ENCODE measurements at regions not wholly inside any gene's neighbourhood (a gene's known extent, or its start where the extent isn't known, plus 50 kb on each side); places are given as distances from the start of the nearest gene placed in this dataset.

DNA sequence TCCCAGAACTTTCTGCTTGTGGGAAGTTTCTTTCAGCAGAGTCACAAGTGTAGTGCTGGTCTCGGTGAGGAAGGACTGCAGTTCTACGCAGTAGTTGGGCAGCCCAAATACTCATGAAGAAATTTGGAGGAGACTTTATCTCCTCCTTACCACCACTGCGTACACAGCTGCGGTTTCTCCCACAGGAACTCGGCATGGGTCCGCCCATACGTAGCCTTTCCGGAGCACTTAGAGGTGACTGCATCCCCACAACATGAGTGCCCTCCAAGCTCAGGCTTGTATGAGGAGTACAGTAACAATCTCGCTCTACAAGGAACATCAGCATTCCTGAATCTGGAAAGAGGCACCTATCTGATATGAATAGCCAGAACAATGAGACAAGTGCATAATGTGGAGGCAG, 549.2 kb upstream of the SEMA3D start:
- Histone ChIP-seq H3K9me3 (ENCODE audit: control insufficient read depth in 1 of 2, insufficient read depth in 1 of 2, low read depth in 1 of 2, low read length in 2 of 2) (no peaks in the 10 kb centered on the region), H3K4me1 (ENCODE audit: control insufficient read depth in 1 of 2, insufficient read depth in 2 of 2, low read length in 2 of 2) (no peaks in the 10 kb centered on the region), H3K79me2 (ENCODE audit: insufficient read depth, low read length) (no peaks in the 10 kb centered on the region), H3K9me2 (ENCODE audit: insufficient read depth) (no peaks in the 10 kb centered on the region), H2AFZ (ENCODE audit: low read depth, low read length, poor library complexity, severe bottlenecking) (no peak overlapping the region), H3K36me3 (ENCODE audit: control insufficient read depth in 1 of 2, insufficient read depth in 2 of 2, low read length in 2 of 2) (no peaks in the 10 kb centered on the region), H3K27me3 (ENCODE audit: insufficient read depth, low read length) (no peaks in the 10 kb centered on the region), H3K9ac (ENCODE audit: low read length) (no peak overlapping the region), H3K27ac (ENCODE audit: low read depth, low read length) (no peak overlapping the region), H3K4me2 (ENCODE audit: low read length) (no peak overlapping the region), H3K4me3 (replicated peaks in 1 of 2; ENCODE audit: low read depth in 1 of 2, low read length in 2 of 2) (no peak overlapping the region), H4K20me1 (ENCODE audit: insufficient read depth) (no peaks in the 10 kb centered on the region)
- intact Hi-C loops (cut with micrococcal nuclease): no loop called here
- POLR2A ChIA-PET: no interaction called here
- DNase-seq (ENCODE audit: low read depth, low spot score) (no peak), ATAC-seq (no peak)
- no peak for TF ChIP-seq EGR1 (IDR thresholded peaks at IDR 0.05; ENCODE audit: low read depth)
- TF ChIP-seq, protein P1, sequence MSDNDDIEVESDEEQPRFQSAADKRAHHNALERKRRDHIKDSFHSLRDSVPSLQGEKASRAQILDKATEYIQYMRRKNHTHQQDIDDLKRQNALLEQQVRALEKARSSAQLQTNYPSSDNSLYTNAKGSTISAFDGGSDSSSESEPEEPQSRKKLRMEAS (IDR thresholded peaks at IDR 0.05): no peak
- no peak for TF ChIP-seq SIN3A (IDR thresholded peaks at IDR 0.05; ENCODE audit: low read depth)
- no peak for TF ChIP-seq CEBPB (IDR thresholded peaks at IDR 0.05; ENCODE audit: low read depth)
- no peak for TF ChIP-seq EZH2phosphoT487 (IDR thresholded peaks at IDR 0.05; ENCODE audit: borderline replicate concordance)
- TF ChIP-seq, protein P2, sequence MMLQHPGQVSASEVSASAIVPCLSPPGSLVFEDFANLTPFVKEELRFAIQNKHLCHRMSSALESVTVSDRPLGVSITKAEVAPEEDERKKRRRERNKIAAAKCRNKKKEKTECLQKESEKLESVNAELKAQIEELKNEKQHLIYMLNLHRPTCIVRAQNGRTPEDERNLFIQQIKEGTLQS (IDR thresholded peaks at IDR 0.05): no peak
- no peak for TF ChIP-seq ZFX (IDR thresholded peaks at IDR 0.05)
- TF ChIP-seq, protein P3, sequence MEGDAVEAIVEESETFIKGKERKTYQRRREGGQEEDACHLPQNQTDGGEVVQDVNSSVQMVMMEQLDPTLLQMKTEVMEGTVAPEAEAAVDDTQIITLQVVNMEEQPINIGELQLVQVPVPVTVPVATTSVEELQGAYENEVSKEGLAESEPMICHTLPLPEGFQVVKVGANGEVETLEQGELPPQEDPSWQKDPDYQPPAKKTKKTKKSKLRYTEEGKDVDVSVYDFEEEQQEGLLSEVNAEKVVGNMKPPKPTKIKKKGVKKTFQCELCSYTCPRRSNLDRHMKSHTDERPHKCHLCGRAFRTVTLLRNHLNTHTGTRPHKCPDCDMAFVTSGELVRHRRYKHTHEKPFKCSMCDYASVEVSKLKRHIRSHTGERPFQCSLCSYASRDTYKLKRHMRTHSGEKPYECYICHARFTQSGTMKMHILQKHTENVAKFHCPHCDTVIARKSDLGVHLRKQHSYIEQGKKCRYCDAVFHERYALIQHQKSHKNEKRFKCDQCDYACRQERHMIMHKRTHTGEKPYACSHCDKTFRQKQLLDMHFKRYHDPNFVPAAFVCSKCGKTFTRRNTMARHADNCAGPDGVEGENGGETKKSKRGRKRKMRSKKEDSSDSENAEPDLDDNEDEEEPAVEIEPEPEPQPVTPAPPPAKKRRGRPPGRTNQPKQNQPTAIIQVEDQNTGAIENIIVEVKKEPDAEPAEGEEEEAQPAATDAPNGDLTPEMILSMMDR (IDR thresholded peaks at IDR 0.05 in 2 of 3, conservative IDR thresholded peaks at IDR 0.05 in 1 of 3; ENCODE audit: borderline replicate concordance in 1 of 3, insufficient read depth in 1 of 3, low read depth in 2 of 3, low read length in 2 of 3): no peak
- no peak for TF ChIP-seq FOSL1 (IDR thresholded peaks at IDR 0.05; ENCODE audit: low read depth)
- TF ChIP-seq JUND (IDR thresholded peaks at IDR 0.05): no peak
- no peak for TF ChIP-seq SRF (IDR thresholded peaks at IDR 0.05; ENCODE audit: low read depth)
- TF ChIP-seq YY1 (IDR thresholded peaks at IDR 0.05; ENCODE audit: extremely low read depth, insufficient replicate concordance, low read depth, low read length): no peak
- TF ChIP-seq SP1 (IDR thresholded peaks at IDR 0.05; ENCODE audit: low read depth): no peak
- TF ChIP-seq POLR2A (IDR thresholded peaks at IDR 0.05; ENCODE audit: borderline replicate concordance, extremely low read depth, insufficient read depth, insufficient read length): no peak
- TF ChIP-seq EZH2 (IDR thresholded peaks at IDR 0.05): no peak
- no peak for TF ChIP-seq ELF1 (IDR thresholded peaks at IDR 0.05; ENCODE audit: borderline replicate concordance, low read depth)
- no peak for TF ChIP-seq CBX3 (IDR thresholded peaks at IDR 0.05; ENCODE audit: low read depth)
- TF ChIP-seq RAD21 (IDR thresholded peaks at IDR 0.05; ENCODE audit: low read depth): no peak
- TF ChIP-seq, protein P4, sequence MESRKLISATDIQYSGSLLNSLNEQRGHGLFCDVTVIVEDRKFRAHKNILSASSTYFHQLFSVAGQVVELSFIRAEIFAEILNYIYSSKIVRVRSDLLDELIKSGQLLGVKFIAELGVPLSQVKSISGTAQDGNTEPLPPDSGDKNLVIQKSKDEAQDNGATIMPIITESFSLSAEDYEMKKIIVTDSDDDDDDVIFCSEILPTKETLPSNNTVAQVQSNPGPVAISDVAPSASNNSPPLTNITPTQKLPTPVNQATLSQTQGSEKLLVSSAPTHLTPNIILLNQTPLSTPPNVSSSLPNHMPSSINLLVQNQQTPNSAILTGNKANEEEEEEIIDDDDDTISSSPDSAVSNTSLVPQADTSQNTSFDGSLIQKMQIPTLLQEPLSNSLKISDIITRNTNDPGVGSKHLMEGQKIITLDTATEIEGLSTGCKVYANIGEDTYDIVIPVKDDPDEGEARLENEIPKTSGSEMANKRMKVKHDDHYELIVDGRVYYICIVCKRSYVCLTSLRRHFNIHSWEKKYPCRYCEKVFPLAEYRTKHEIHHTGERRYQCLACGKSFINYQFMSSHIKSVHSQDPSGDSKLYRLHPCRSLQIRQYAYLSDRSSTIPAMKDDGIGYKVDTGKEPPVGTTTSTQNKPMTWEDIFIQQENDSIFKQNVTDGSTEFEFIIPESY (IDR thresholded peaks at IDR 0.05; ENCODE audit: extremely low read depth, insufficient replicate concordance, low read length): no peak
- TF ChIP-seq POLR2AphosphoS5 (IDR thresholded peaks at IDR 0.05; ENCODE audit: low read depth, low read length): no peak
- no TSS peak for BruUV-seq (replicated peaks)
- RAD21 ChIA-PET (ENCODE audit: low non-redundant PET in 1 of 2, low total read pairs in 2 of 2, uncharacterized antibody in 2 of 2, unreplicated experiment in 2 of 2): no interaction called here
- CTCF ChIA-PET: no interaction called here
